HG02678 (cell line): ENCODE measurements at regions not wholly inside any gene's neighbourhood (a gene's known extent, or its start where the extent isn't known, plus 50 kb on each side); places are given as distances from the start of the nearest gene placed in this dataset.

ENCODE experiments used
- ATAC-seq: cut with Tn5 transposase; IDR thresholded peaks from one replicate; pipeline ENCODE4 v1.9.1; 2021; ENCODE audit warnings: mild to moderate bottlenecking, moderate library complexity; ENCODE audit not compliant: unreplicated experiment

DNA sequence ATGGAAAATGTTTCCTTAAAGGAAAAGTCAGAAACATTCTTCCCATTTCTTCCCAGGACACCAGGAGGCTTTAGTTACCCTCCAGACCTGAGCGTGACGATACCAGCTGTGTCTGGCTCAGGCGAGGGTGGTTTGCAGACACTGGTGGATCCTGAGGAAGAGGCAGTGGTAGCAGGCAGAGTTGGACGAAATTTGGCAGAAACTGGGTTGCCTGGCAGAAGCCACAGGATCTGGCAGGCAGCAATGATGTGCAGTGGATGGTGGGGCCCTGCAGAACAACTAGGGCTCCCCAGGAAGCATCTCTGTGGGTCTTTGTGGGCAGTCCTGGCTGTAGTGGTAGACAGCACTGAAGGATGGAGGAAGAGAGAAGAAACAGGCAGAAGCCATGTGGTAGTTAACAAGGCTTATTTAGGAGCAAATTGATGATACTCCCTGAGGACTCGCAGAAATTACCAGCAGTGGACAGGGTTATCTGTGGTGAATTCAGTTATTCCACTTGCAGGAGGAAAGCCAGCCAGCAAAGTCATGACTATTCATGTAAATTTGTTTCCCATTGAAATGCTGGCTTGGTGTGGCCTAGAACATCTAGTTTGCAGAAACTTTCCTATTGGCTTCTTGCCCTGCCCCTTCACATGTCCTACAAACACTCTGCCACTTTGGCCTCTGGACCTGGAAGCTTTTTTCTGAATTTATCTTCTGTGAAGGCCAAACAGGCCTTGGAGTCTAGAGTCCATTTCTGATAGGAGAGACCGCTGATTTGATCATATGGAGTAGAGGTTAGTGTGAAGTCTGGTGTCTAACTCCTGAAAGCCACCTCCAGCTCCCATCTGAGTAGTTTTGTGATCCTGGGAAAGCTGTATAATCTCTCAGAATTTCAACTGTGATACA lies 212.0 kb downstream of the DMRT2 start:
- no peak for ATAC-seq

DNA sequence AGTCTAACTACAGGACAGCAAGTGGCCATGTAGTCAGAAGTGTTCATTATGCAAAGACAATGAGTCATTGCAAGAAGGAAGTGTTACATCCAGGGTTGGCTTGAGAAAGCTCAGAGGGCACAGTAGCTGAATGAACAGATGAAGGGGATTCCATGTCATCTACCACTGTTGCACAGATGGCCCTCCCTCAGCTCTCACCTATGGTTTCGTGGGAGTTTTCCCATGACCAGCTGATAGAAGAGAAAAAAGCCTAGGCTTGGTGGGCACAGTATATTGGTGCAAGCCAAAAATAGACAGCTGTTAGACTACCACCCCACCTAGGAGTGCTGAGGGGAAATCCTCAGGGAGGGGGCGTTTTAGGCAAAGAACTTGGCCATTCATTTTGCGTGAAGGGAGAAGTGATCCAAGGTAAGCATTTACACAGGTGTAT lies 217.0 kb downstream of the DMRT2 start:
- ATAC-seq: peak; percentile 69

DNA sequence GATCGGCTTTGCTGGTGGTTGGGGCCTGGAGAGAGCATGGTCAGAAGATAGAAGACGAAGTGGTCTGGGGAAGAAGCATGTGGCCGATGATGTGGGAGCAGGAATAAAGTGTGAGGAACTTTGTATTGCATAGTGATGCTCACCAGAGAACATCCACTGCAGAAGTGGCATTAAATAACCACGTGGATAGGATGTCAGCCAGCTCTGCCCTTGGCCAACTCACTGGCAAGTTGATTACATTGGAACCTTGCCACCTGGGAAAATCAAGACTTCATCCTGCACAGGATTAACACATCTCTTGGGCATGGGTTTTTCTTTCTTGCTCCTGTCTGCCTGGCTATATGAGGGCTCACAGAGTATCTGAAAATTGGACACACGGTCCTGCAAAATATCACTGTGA lies 217.4 kb downstream of the DMRT2 start:
- no peak for ATAC-seq

DNA sequence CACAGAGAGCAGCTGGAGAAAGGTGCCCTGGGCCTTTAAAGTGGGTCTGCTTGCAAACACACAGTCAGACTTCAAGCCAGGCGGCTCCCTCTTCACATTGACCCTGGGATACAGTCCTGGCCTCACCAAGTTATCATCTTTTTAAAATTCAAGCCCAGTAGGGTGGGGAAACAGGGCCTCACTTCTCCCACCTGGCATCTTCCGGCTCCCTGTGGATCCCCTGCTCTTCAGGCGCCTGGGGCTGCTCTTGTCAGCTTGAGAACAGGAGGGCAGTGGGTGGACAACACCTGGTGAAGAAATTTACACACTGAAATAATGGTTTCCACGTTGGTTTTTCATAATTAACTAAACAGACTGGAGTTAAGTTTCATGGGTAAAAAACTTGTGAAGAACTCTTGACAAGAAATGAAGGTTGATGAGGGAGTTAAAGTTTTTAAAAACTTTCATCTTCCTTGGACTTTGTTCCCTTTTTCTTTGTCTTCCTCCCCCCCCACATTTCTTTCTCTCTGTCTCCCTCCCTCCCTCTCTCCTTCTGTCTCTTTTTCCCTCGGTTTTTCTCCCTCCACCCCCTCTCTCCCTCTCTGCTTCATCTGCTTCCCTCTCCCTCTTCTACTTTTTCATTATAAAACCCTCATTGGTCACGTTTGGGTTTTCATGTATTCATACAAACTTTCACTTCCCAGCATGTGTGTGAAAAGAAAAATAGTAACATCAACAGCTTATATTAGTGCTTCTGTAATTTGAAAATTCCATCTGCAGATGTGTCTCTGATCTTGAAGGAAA lies 219.6 kb downstream of the DMRT2 start:
- ATAC-seq: no peak

DNA sequence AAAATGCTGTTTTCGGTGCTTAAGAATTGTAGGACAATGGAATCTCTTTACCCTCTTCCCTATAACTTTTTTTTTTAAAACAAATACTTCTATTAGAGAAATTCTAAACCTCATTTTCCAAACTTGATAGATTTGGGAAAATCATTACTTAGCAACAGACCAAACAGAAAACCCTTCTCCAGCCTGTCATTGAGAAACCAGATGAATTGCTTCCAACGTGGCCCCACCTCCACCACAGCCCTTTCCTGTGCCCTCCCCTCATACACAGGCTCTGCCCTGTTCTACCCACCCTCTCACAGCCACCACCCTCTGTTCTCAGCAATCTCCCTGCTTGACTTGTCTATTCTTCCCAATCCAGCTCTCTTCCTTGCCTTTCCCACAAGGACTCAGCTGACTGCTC lies 221.2 kb downstream of the DMRT2 start:
- no peak for ATAC-seq

DNA sequence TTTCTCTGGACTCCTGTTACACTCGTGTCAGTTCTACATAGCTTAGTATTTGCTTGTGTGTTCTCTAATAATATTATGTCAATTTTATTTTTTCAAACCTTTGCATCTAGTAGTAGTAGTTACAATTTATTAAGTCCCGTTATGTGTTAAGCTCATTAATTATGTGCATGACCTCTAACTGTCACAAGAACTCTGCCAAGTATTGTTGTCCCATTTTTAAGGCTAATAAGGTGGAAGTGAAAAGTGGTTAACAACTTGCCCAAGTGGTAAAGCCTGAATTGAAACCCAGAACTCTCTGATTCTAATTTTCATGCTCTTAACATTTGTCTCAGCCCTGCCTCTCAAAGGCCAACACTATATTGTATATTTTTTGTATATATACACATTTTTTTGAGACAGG lies 221.6 kb downstream of the DMRT2 start:
- ATAC-seq: no peak

DNA sequence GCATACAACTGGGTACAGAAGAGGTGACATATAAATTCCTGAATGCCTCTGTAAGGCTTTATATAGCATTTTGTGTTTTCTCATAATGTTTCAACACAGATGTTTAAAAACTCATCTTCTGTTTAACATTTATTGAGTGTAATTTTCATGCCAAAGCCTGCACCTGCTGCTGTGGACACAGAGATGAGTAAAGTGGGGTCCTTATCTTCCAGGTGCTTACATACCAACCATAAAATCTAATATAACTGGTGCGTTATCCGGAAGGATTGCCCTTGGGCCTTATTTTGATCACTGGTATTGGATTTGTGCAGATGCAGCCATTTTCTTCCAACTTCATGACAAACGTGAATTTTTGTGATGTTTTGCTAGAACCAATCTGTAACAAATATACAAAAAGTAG lies 222.3 kb downstream of the DMRT2 start:
- ATAC-seq: no peak

DNA sequence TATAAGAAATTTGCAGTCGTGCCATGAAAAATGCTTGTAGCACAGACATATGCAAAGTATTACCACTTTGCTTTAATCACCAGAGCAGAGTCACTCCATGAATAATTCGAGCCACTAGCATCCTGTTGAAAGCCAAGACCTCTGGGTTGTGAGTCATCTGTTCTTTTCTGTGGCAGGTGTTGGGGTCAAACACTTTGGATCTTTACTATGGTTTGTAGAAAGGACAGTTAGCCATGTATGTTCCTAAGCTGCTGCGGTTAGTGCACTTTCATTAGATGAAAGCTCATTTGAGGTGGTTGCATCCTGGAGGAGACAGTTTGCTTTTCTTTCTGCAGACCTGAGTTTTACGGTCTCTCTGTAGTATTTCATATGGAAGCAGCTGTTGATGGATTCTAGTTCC lies 223.7 kb downstream of the DMRT2 start:
- ATAC-seq: no peak

DNA sequence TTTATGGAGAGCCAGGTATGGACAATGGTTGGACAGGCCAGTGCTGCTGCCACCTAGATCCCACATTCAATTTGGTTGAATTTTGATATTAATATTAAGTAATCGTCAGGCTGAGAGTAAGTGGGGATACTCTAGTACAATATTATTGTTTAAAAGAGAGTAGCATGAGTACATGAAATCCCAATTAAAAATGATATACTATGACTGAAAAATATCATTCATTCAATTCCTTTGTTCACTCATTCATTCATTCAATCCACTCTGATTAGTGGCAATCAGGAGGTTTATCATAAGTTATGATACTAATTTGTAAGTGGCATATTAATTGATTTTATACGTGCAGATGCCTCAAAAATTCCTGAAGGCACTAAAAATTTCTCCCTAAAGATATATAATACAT lies 224.2 kb downstream of the DMRT2 start:
- no peak for ATAC-seq

DNA sequence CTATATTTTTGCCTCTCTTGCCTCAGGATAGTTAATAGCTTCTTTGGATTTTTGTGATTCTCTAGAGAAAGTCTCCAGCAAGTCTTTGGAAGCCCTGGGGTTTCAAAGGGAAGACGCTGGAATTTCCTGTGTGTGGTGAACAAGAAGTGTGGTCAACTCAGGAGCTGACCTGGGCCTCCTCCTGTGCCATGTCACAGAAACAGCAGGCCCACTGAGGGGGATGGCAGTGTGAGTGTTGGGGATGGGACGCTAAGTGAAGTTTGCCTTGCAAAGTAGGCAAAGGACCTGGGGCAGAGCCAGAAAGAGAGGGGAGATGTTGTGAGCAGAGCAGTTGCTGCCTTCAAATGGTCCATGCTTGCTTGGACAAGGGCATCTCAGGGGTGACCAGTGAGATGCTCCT lies 226.3 kb downstream of the DMRT2 start:
- no peak for ATAC-seq

DNA sequence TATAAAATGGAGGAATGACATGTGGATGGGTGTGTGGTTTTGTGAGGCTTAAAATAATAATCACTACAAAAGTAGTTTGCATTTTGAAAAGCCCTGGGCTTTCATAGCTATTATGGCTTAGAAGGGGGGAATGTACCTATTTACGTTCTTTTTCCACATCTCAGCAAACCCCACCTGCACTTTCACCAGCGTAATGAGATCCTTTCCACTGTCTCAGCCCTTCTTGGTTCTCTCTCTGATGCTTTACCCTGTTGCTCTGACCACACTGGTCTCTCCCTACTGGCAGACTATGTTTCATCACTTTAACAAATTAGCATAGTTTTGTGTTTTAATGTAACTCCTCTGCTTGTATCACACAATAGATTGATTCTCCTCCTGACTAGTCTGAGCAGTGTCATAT lies 234.6 kb downstream of the DMRT2 start:
- ATAC-seq: no peak

DNA sequence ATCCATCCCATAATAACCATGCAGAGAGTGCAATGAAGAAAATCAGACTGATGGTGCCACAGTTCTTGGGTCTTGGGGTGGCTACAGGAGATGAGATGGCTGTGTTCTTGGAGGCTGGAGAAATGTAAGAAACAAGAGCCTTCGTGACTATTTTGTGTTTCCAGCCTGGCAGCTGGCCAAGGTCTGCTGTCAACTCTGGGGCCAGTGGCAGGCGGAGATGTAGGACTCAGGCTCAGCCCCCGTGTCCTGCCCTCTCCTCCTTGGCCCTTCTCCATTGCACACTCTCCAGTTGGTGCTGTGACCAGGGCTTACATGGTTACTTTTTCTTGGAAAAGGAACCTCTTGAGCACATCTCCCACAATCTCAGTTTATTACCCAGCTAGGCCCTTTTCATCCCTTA lies 235.4 kb downstream of the DMRT2 start:
- no peak for ATAC-seq

DNA sequence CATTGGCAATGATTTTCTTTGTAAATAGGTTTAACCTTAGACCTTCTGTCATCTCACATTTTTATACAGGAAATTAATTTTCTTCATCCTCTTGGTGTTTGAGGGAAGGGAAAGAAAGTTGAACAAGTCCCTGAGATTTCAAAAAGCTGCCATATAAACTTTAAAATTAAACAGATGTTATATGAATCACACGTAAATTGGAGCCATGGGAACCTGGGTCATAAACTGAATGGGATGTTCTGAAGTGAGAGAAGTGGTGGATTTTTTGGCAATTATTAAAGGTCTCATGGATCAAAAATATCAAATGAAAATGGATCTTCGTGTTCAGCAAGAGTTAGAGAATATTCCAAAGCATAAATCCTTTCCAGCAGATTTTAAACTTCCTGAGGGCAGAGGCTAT lies 242.2 kb downstream of the DMRT2 start:
- ATAC-seq: no peak

DNA sequence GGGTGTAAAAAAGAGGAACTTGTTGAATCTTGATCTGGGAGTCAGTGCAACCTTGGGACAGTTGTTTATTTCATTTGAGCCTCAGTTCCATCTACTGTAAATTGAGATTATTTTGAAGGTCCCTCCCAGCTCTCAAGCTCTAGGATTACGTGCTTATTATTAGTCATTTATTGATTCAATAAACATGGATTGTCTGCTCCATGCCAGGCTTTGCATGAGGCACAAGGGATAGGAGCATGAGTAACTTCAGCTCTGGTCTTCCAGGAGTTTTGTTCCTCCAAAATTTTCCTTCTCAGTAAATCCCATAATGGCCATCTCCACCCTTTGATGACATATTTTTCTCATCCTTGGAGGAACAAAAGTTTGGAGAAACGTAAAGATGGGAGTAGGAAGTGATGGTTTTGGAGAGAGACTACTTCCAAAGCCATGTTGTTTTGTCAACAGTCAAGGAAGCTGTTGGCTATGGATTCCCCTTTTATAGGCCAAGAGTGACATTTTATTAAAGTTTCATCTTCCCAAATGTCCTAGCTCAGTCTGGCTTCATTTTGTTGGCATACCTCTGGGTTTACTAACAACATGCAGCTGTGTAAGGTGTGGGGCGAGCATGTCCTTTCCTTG lies 244.6 kb downstream of the DMRT2 start:
- no peak for ATAC-seq

DNA sequence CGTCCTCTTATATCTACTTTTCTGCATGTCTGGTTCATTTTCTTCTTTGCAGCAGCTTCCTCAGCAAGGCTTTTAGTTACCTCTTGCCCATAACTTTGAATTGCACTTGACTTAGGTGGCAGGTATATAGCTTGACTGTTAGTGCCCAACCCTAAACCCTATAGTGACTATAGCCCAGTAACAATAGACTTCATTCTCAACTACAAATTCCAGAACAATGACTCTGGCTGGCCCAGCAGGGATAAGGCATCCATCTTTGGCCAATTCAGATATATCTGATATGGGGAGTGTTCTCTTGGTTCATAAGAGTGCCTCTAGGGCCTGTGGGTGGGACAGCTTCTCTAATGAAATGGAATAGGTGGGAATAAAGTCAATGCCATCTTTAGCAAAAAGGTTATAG lies 246.2 kb downstream of the DMRT2 start:
- no peak for ATAC-seq

DNA sequence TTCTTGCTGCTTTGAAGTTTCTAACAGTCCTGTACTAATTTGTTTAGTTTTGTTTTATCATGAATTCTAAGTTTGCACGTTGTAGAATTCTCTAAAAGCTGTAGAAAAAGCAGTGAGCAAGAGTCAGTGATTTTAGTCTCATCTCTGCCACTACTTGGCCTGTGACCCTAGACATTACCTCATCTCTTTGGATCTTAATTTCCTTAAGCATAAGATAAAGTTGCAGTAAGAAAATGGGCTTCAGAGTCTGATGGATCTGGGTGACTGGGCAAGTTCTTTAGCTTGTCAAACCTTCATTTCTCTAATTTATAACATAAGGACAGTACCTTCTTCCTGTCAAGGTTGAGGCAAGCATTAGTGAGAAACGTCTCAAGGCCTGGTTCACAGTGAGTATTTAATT lies 247.9 kb downstream of the DMRT2 start:
- no peak for ATAC-seq

DNA sequence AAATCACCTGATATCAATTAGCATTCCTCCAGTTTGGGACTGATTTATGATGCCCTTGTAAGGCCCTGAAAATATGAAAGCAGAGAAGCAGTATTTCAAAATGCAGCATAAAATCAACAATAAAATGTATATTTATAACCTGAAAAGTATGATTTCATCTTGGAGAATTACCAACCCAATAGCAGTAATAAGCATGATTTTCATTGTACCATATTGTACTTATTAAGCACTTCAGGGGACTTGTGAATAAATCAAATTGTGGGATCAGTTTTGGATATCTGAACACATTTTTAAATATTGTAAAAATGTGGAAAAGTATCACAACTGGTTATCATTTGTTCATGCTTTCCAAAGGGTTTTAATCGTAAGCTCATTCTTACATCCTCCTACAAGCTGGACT lies 250.8 kb downstream of the DMRT2 start:
- ATAC-seq: no peak

DNA sequence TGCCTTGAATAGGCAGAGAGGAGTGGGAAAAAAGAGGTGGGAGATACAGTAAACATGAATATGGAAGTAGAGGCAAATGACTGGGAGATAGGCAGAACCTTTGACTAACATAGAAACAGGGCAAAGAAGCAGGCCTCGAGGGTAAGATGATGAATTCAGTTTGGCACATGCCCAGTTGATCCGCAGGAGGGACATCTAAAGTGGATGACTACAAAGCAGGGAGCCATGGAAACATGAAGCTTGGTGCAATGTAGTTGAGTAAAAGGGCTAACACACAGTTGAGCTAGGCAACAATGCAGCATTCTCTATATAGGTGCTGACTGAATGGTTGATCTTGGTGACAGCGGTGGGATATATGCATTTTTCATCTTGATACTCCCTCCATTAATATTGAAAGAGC lies 253.8 kb downstream of the DMRT2 start:
- no peak for ATAC-seq

DNA sequence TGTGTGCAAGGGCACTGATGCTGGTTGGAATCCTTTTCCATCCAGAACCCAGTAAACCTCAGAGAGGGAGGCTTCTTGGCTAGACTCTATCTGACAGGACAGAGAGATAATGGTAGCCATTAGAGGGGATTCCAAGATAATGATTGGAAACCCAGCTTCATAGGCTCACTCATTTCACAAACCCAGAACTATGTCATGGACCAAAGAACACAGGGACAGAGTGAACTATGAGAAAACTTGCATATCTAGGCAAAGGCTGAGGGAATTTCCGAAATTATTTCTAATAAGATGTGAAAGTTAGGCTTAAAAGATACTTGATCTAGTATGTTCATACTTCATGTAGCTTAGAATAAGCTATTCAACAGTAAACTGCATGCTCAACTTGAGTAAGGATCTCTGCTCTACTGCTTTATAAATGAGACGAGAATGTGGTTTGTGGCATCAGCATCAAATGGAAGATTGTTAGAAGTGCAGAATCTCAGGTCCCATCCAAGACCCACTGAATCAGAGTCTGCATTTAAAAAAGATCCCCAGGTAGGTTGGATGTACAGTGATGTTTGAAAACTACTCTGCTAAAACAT lies 261.4 kb downstream of the DMRT2 start:
- no peak for ATAC-seq

DNA sequence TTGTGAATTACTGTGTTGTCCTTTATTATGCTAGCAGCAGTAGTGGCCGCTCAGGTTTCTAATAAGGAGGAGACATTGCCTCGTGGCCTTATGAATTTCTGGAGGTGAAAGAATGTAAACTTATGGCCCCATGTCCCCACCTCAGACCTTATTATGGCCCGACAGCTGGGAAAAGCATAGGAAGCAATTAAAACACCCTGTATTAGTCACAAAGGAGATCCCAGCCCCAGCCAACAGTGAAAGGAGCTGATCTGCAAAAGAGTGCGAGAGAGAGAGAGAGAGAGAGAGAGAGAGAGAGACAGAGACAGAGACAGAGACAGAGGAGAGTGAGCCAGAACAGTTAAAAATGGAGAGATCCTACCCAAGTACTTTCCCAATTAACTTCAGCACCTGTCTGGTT lies 269.3 kb downstream of the DMRT2 start:
- no peak for ATAC-seq

DNA sequence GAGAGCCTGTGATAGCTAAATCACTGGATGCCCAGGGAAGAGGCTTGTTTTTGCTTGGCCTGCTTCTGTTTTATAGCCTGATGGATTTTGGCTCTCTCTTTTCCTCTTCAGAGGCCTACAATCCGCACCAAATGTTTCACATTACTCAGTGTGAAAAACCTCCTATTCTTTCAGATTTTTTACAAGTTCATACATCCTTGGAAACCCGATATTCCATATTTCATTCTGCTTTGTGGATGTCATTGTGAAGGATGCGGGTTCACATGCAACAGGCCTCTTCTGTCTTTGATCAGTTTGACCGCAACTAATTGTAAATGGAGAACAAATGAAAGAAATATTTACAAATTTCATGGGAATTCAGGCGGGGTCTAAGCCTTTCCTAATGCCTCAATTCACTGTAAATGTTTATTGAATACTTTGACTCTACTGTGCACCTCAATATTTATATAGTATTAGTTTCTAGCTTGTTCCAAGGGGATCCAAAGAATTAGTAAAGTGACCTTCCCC lies 269.9 kb downstream of the DMRT2 start:
- no peak for ATAC-seq
